Left lobe of liver (tissue), 2 donors: ENCODE measurements at regions not wholly inside any gene's neighbourhood (a gene's known extent, or its start where the extent isn't known, plus 50 kb on each side); places are given as distances from the start of the nearest gene placed in this dataset.
"Not testable (repeated sequence)": the region's sequence is repeated elsewhere in the genome, so short reads cannot be mapped to it uniquely, and the experiment has no call there.

ENCODE experiments used
- ATAC-seq: fragments of 200-7000 bp; cut with Tn5 transposase; one replicate; pipeline ENCODE4 v1.9.1; 2020; ENCODE audit warnings: mild to moderate bottlenecking, moderate library complexity
- DNase-seq: peaks from one replicate; pipeline ENCODE4 v3.0.0-alpha.2; 2020; ENCODE audit warnings: low spot score
- donor health status: DM: no; HTN: no; CAD: no; lungs with moderate emphysema.
- donor health status: DM: no; HTN: yes; CAD: no.

- DNase-seq = no peak
- ATAC-seq = no peak
These were observed 472.1 kb upstream of the DDX18 start for GRCh38 chr2:117342415-117342814.

DNA sequence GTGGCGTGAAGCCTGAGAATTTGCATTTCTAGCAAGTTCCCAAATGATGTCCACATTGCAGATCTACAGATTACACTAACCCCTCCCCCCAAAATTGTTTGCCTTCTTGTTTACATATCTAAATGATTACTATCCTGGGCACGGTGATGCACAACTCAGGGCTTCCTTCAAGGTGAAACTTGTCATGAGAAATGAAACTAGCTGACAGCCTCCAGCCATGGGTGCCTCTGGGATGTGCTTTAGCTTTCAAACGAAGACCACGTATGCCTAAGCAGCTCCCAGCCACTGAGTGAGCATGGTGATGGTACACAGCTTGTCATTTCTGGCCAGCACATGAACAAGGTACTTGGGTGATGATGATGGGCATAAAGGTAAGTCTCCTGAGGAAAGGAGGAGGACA, 464.8 kb upstream of the DDX18 start:
- ATAC-seq = no peak
- DNase-seq = no peak

DNA sequence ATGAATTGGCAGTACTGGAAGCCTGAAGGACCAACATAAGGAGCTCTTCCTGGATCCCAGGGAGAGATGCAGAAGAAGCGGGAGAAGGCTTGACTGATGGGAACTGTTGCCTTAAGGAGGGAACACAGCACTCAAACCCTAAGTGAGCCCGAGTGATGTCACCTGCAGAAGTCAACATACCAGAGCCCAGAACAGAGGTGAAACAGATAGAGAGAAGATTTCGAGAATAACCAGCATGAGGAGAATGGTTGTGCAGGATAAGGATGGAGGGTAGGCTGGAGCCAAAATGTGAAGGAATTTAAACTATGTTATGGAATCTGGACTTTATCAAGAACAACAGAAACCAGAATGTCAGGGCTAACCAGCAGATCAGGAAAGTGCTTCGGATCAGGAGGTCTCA, 463.1 kb upstream of the DDX18 start:
- ATAC-seq = no peak
- no peak for DNase-seq

- ATAC-seq = no peak
- DNase-seq = no peak
These were observed 455.1 kb upstream of the DDX18 start for GRCh38 chr2:117359266-117359914.

DNA sequence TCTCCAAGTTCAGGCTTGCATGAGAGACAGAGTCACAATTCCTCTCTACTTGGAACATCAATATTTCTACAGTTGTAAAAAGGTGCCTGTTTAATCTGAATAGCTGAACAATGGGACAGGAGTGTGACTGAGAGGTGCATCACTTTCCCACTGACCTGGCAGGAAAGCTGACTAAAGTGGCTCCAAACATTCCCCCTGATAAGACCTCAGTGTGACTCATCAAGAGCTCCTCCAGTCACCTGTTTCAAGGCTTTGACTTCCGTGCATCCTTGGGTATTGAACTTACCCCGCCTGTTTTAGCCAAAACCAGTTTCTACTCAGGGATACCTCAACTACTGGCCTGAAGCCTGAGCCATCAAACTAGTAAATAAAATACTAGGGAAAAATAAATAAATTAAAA, 453.9 kb upstream of the DDX18 start:
- ATAC-seq (no peak), DNase-seq (no peak)

GRCh38 chr2:117378653-117379052, 435.8 kb upstream of the DDX18 start:
- ATAC-seq (no peak), DNase-seq (no peak)

DNA sequence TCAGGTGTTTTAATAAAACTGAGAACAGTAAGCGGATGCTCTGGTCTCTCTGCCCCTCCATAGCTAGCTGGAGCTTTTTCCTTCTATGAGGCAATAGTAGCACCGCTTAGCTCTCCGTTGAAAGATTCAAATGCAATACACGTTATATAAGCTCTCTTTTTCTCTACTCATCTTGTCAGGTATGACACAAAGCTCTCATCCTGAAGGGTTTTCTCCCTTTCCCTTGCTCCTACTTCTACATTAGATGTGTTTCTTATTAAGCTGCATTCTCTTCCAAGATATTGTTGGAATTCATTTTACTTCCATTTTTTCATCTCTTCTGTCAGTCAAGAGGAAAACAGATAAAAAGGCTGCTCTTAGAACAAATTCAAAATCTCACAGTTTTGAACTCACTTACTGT, 434.6 kb upstream of the DDX18 start:
- ATAC-seq (no peak), DNase-seq (no peak)

GRCh38 chr2:117383997-117384396, 430.5 kb upstream of the DDX18 start:
- ATAC-seq, DNase-seq: not testable (repeated sequence)

DNA sequence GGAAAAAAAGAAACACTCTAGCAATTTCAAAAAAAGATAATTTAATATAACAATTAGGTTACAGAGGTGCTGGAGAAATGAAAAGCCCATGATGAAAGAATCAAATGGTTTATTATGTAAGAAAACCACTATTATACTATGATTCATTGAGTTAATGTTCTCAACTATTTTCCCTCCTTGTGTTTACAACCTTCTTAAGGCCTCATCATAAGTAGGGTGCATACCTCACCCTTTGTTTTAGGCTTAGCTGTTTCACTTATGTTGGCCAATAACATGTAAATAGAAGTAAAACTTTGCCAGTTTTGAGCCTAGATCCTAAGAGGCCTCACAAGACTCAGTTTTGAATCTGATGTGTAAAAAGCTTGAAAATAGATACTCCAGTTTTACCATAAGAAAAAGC, 418.3 kb upstream of the DDX18 start:
- DNase-seq = no peak
- no peak for ATAC-seq

DNA sequence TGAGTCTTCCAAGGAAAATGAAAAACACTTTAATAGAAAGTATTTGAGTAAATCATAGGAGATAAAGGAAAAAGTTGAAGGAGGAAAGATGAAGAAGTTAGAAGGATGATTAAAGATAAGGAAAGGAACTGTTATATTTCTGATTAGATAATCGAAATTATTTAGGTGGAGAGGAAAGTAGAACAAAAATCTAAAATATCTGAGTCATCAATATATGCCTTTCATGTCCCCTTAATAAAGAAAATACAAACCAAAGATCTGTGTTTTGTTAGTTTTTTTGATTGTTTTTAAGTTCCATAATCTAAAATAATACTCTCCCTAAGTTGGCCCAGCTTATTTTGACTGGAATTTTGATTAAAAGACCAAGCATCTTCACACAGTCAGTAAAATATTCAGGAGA, 412.9 kb upstream of the DDX18 start:
- DNase-seq = no peak
- no peak for ATAC-seq

DNA sequence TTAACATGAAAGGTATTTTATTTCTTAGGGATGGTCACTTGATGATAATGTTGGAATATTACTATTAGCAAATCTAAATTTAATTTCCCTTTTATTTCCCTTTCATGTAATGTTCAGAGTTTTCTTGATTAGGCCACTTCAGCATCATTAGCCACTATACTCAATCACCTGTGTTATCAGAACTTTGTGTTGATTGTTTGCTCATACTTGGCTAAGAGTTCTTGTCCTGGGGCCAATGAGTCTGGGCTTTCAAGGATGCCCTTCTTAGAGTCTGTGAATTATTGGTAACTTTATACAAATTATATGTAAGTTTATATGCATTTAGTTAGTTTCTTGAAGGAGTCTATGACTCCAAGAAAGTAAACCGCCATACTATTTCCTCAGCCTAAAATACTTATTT, 408.0 kb upstream of the DDX18 start:
- DNase-seq (no peak), ATAC-seq (no peak)

DNA sequence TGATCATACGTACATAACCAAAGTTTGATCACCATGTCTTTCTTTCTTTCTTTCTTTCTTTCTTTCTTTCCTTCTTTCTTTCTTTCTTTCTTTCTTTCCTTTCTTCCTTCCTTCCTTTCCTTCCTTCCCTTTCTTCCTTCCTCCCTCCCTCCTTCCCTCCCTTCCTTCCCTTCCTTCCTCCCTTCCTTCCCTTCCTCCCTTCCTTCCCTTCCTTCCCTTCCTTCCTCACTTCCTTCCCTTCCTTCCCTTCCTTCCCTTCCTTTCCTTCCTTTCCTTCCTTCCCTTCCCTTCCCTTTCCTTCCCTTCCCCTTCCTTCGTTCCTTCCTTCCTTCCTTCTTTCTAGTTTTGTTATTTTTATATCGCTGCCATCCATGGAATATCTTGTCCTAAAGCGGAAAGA, 406.7 kb upstream of the DDX18 start:
- ATAC-seq (no peak), DNase-seq (no peak)

GRCh38 chr2:117409443-117409842, 405.0 kb upstream of the DDX18 start:
- ATAC-seq = no peak
- DNase-seq = no peak

- DNase-seq (no peak), ATAC-seq (no peak)
These were observed 402.5 kb upstream of the DDX18 start for GRCh38 chr2:117411983-117412382.

GRCh38 chr2:117432746-117433145, 381.7 kb upstream of the DDX18 start:
- no peak for DNase-seq
- no peak for ATAC-seq

DNA sequence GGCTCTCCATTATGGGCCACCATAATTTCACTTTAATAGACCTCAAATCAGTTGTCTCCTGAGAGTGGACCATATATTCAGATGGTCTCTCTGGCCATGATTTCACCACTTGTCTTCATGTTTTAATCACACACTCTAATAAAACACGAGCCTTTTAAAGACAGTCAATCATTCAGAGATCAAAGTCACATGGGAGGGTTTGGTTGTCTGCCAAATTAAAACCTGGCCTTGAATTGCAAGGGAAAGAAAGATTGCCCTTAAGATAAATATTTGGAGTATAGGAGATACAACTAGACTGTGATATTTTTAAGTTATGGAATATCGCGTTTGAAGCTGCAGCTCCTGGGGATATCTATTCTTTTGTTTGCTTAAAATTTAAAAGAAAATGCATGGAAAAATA, 377.8 kb upstream of the DDX18 start:
- ATAC-seq = no peak
- no peak for DNase-seq

DNA sequence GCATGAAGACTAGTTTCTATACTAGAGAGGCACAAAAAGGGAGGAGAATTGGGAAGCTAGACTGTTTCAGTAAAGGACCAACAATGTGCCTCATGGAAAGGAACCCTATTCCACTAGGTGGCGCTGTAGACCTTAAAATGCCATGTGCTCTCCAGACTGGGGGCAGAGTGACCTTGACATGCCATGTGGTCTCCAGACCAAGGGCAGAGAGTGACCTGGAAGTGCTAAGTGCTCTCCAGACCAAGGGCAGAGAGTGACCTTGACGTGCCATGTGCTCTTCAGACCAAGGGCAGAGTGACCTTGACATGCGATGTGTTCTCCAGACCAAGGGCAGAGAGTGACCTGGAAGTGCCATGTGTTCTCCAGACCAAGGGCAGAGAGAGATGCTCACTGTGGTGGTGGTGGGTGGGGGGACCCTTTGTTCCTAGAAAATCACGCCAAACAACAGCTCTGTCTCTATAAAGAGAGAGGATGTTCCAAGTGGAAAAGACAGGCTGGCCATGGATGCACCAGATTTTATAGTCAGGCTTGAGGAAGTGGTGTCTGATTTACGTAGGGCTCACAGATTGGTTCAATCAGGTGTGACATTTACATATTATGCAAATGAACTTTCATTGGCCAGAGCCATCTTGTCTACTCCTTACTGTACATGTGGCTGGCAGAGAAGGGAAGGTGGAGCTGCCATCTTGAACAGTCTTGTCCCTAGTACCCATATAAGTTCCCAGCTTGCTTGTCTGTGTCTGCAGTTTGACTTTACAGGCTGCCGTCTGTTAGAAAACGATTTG, 344.0 kb upstream of the DDX18 start:
- ATAC-seq = peak; percentile 61
- no peak for DNase-seq

DNA sequence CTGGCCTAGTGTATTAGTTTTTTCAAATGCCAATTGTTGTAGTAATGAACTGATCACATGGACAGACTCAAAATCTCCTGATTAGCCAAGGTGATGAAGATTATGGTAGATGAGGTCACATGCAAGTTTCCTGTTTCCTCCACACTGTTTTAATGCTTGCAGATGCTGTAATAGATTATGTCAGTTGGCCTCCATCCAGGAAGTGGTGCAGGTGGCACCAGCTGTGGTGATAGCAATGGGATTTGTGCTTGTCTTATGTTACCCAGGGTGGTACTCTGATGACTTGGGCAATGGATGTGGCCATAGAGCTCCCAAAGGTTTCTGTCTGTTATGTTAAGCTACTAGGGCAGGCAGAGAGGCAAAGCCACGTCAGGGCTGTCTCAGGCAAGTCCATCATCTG, 332.9 kb upstream of the DDX18 start:
- ATAC-seq (no peak), DNase-seq (no peak)

DNA sequence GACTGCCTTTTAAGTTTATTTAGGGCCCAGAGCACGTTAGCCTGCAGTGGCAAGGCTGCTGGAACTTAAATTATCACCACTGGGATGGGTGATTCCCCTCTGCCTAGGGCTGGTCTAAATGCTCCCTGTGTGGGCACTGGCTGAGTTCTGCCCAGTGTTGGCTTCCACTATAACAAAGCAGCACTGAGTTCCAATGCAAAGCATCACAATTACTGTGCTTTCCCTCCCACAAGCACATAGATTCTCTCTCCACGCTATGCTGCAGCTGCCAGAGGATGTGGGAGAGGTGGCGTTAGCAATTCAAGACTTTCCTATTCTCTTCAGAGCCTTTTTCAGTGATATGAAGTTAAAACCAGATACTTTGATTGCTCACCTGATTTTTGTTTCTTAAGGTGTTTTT, 328.9 kb upstream of the DDX18 start:
- ATAC-seq (no peak), DNase-seq (no peak)

DNA sequence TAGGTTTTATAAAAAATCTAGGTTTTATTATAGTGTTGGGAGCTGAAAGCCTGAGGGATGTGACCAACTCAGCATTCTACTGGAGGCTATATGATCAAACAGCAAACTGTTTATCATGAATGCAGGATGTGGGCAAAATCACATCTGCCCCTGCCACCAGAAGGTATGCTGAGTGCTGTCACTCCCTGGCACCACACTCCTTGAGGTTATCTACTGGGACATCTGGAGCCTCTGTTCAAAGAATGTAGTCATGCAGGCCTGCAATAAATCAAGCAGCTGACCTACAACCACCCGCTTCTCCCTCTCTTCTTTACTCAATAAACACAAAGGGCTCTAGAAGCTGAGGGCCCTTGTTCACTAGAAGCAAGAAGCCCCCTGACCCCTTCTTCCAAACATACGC, 328.4 kb upstream of the DDX18 start:
- ATAC-seq (no peak), DNase-seq (no peak)

DNA sequence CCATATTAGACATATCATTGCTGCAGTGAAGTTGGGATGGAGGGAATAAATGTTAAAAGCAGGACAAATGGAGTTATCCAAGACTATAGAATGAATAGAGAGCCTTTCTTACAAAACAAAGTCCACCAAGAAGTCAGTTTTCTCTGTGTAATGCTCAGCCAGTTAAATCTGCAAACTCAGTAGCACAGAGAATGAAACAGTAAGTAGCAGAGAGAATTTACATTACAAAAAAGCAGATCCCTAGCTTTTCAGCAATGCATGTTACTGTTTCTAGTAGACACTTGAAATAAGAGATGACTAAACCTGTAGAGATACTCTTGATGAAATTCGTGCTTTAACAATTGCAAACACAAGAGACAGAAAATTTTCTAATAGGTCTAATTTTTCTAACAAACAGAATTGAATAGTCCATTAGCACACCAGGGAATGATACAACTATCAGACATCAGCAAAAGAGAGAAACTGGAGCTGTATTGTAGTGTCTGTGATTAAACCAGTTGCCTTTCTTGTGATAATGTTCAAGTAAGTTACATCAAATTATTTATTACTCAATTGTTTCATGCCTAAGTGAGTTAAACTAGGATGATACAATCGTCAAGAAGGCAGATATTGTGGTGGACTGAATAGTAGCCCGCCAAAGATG, 322.2 kb upstream of the DDX18 start:
- ATAC-seq = no peak
- no peak for DNase-seq

GRCh38 chr2:117500721-117501120, 313.8 kb upstream of the DDX18 start:
- DNase-seq (no peak), ATAC-seq (no peak)
